ENCODE measurements at regions not wholly inside any gene's neighbourhood (a gene's known extent, or its start where the extent isn't known, plus 50 kb on each side); places are given as distances from the start of the nearest gene placed in this dataset.

DNA sequence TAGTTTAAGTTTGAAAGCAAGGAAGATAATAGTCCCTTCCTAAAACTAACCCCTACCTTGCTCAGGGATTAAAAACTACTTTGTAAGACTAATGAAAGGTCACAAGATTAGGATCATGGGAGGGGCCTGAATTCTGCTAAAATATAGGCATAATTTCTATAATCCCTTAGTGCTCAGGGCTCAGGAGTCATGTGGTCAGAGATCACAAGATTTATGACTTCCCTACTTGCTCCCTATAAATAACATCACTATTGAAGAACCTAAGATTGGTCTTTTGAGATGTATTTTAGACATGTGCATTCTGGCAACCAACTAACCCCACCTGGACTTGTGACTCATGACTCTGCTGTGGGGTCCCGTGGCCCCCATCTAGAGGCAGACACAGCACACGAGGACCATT lies 81.1 kb downstream of the STMND1 start:
- TF ChIP-seq CTCF (conservative IDR thresholded peaks at IDR 0.05; ENCODE audit: low read depth in 2 of 2), result no peak
- no peak for TF ChIP-seq EZH2 (IDR thresholded peaks at IDR 0.05; ENCODE audit: low read depth, unreplicated experiment)
- TF ChIP-seq POLR2AphosphoS5 (IDR thresholded peaks at IDR 0.05; ENCODE audit: low read depth), result no peak
- TF ChIP-seq CREB1 (CRISPR knock-in tag; IDR thresholded peaks at IDR 0.05; ENCODE audit: low read depth), result no peak
